GM23338 (cell line): ENCODE measurements at regions not wholly inside any gene's neighbourhood (a gene's known extent, or its start where the extent isn't known, plus 50 kb on each side); places are given as distances from the start of the nearest gene placed in this dataset.

Experiments
- CREB1 ChIP-seq: fragments of 250-450 bp; sonication (Bioruptor Pico); IDR thresholded peaks from 2 replicates; pipeline ENCODE4 v1.5.0; 2020; ENCODE audit warnings: low read depth, mild to moderate bottlenecking, moderate library complexity
- CTCF ChIP-seq, 2 experiments: fragments of 200-600 bp in 1 of 2; sonication (generic) in 1 of 2; conservative IDR thresholded peaks; 2 replicates each; pipeline versions ENCODE4 v1.5.1 to v1.6.1; 2016 to 2017; ENCODE audit warnings: antibody characterized with exemption in 2 of 2, low read depth in 2 of 2, mild to moderate bottlenecking in 2 of 2, moderate library complexity in 1 of 2
- ETS1 ChIP-seq: IDR thresholded peaks from 2 replicates; pipeline ENCODE4 v1.6.1; 2016; ENCODE audit warnings: antibody characterized with exemption
- EZH2 ChIP-seq: fragments of 200-600 bp; sonication (generic); IDR thresholded peaks from one replicate; pipeline ENCODE4 v1.8.0; 2017; ENCODE audit warnings: antibody characterized with exemption, mild to moderate bottlenecking, low read depth; ENCODE audit not compliant: unreplicated experiment
- EZH2phosphoT487 ChIP-seq: fragments of 200-600 bp; sonication (generic); IDR thresholded peaks from one replicate; pipeline ENCODE4 v1.8.1; 2018; ENCODE audit warnings: antibody characterized with exemption; ENCODE audit not compliant: unreplicated experiment
- JUNB ChIP-seq: IDR thresholded peaks from one replicate; pipeline ENCODE4 v1.6.1; 2016; ENCODE audit warnings: antibody characterized with exemption; ENCODE audit not compliant: unreplicated experiment
- NANOG ChIP-seq: IDR thresholded peaks from 2 replicates; pipeline ENCODE4 v1.6.1; 2016; ENCODE audit warnings: antibody characterized with exemption, borderline replicate concordance
- POLR2AphosphoS5 ChIP-seq: IDR thresholded peaks from 2 replicates; pipeline ENCODE4 v1.6.1; 2016; ENCODE audit warnings: antibody characterized with exemption, low read depth
- REST ChIP-seq: IDR thresholded peaks from one replicate; pipeline ENCODE4 v1.6.1; 2018; ENCODE audit warnings: antibody characterized with exemption; ENCODE audit not compliant: unreplicated experiment
- ZNF114 ChIP-seq: fragments of 250-450 bp; sonication (Bioruptor Pico); IDR thresholded peaks from 2 replicates; pipeline ENCODE4 v1.5.0; 2020; ENCODE audit warnings: mild to moderate bottlenecking, moderate library complexity
- ZNF331 ChIP-seq: fragments of 250-450 bp; sonication (Bioruptor Pico); IDR thresholded peaks from 2 replicates; pipeline ENCODE4 v1.5.0; 2020; ENCODE audit warnings: low read depth, mild to moderate bottlenecking, moderate library complexity
- ZNF462 ChIP-seq: fragments of 250-450 bp; sonication (Bioruptor Pico); IDR thresholded peaks from 2 replicates; pipeline ENCODE4 v1.5.0; 2020; ENCODE audit warnings: mild to moderate bottlenecking, moderate library complexity

- no peak for TF ChIP-seq CTCF (conservative IDR thresholded peaks at IDR 0.05; ENCODE audit: low read depth in 2 of 2)
- TF ChIP-seq EZH2 = no peak
- TF ChIP-seq REST = no peak
- no peak for TF ChIP-seq POLR2AphosphoS5
- TF ChIP-seq JUNB = no peak
- no peak for TF ChIP-seq EZH2phosphoT487
- TF ChIP-seq CREB1 (CRISPR knock-in tag) = no peak
- TF ChIP-seq ZNF462 (CRISPR knock-in tag) = no peak
- no peak for TF ChIP-seq NANOG
- no peak for TF ChIP-seq ETS1
- TF ChIP-seq ZNF331 (CRISPR knock-in tag) = no peak
- TF ChIP-seq ZNF114 (CRISPR knock-in tag) = no peak
Observed at GRCh38 chr1:172915271-172915670, 135.5 kb downstream of the TNFSF18 start.
